C4-2B (cell line): ENCODE measurements at regions not wholly inside any gene's neighbourhood (a gene's known extent, or its start where the extent isn't known, plus 50 kb on each side); places are given as distances from the start of the nearest gene placed in this dataset.
A peak's percentile ranks its signal among the peaks of the same experiment; 100 is the strongest.
"Not testable (repeated sequence)": the region's sequence is repeated elsewhere in the genome, so short reads cannot be mapped to it uniquely, and the experiment has no call there.

Experiments used
- H3K27ac ChIP-seq: fragments of 450-650 bp; 2 replicates; pipeline ENCODE4 v1.5.1; 2017
- ZFX ChIP-seq: fragments of 450-650 bp; IDR thresholded peaks from 2 replicates; pipeline ENCODE4 v1.6.1; 2017
- TF ChIP-seq, protein P1 (sequence below): fragments of 450-650 bp; conservative IDR thresholded peaks from 2 replicates; pipeline ENCODE4 v1.5.1; 2017; ENCODE audit warnings: mild to moderate bottlenecking

DNA sequence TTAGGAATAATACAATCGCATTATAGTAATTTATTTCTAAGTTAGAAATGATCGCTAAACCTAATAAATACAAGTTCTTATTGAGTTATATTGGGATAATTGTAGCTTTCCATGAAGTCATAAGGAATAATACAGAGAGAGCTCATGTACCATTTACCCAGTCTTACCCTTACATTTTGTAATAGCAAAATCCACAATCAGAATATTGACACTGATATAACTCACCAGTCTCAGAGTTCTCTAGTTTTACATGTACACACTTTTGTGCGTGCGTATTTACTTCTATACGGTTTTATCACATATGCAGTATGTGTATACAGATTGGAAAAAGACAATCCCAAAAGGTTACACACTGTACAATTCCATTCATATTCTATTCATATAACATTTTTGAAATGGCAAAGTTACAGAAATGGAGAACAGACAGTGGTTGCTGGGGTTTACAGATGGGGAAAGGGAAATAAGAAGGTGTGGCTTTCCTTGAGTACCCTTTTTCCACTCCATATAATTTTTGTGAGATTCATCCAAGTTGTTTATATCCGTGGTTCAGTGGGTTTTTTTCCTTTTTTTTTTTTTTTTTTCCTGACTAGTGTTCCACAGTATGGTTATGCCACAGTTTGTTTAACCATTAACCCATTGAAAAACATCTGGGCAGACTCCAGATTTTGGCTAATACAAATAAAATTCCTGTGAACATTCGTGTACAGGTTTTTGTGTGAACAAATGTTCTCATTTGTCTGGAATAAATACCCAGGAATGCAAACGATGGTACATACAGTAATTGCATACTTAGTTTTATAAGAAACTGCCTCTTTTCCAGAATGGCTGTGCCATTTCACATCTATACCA lies 117.2 kb downstream of the HNMT start:
- TF ChIP-seq ZFX, result no peak
- TF ChIP-seq, protein P1, sequence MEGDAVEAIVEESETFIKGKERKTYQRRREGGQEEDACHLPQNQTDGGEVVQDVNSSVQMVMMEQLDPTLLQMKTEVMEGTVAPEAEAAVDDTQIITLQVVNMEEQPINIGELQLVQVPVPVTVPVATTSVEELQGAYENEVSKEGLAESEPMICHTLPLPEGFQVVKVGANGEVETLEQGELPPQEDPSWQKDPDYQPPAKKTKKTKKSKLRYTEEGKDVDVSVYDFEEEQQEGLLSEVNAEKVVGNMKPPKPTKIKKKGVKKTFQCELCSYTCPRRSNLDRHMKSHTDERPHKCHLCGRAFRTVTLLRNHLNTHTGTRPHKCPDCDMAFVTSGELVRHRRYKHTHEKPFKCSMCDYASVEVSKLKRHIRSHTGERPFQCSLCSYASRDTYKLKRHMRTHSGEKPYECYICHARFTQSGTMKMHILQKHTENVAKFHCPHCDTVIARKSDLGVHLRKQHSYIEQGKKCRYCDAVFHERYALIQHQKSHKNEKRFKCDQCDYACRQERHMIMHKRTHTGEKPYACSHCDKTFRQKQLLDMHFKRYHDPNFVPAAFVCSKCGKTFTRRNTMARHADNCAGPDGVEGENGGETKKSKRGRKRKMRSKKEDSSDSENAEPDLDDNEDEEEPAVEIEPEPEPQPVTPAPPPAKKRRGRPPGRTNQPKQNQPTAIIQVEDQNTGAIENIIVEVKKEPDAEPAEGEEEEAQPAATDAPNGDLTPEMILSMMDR, result no peak

DNA sequence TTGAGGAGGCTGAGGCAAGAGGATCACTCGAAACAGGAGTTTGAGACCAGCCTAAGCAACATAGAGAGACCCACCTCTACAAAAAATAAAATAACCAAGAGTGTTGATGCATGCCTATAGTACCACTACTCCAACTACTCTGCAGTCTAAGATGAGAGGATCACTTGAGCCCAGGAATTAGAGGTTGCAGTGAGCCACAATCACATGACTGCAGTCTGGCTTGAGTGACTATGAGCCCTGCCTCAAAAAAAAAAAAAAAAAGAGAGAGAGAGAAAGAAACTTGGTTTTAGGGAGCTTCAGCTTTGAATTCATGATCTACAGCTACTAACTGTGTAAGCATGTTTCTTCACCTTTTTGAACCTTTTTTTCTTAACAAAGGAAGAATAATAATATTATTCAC lies 119.9 kb downstream of the HNMT start:
- H3K27ac ChIP-seq, result no peak overlapping the region
- no peak for TF ChIP-seq ZFX
- TF ChIP-seq, protein P1, result no peak

More for the DNA sequence above, 117.2 kb downstream of the HNMT start:
- H3K27ac ChIP-seq, result no peak overlapping the region

DNA sequence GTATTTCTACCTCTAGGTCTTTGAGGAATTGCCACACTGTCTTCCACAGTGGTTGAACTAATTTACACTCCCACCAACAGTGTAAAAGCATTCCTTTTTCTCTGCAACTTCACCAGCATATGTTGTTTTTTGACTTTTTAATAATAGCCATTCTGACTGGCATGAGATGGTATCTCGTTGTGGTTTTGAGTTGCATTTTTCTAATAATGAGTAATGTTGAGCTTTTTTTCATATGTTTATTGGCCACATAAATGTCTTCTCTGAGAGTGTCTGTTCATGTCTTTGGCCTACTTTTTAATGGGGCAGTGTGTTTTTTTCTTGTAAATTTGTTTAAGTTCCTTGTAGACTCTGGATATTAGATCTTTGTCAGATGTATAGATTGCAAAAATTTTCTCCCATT lies 121.2 kb downstream of the HNMT start:
- H3K27ac ChIP-seq, result not testable (repeated sequence)

DNA sequence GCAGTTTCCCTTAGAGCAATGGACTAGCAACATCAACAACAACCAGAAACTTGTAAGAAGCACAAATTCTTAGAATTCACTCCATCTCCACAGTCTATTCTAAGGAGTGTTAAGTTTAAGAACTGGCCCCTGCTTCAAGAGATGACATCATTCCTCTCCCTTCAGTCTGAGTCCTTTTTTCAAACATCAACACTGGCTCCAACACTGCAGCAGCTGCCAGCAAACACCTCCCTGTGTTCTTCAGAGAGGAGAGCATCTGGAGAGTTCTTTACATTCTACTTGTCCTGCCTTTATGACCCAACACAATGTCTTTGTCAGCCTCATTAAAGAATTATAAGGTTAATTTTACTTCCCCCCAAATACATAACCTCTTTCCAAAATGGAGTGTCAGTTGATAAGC lies 122.3 kb downstream of the HNMT start:
- no peak for TF ChIP-seq ZFX
- TF ChIP-seq, protein P1, result no peak
- no peak overlapping the region for H3K27ac ChIP-seq

DNA sequence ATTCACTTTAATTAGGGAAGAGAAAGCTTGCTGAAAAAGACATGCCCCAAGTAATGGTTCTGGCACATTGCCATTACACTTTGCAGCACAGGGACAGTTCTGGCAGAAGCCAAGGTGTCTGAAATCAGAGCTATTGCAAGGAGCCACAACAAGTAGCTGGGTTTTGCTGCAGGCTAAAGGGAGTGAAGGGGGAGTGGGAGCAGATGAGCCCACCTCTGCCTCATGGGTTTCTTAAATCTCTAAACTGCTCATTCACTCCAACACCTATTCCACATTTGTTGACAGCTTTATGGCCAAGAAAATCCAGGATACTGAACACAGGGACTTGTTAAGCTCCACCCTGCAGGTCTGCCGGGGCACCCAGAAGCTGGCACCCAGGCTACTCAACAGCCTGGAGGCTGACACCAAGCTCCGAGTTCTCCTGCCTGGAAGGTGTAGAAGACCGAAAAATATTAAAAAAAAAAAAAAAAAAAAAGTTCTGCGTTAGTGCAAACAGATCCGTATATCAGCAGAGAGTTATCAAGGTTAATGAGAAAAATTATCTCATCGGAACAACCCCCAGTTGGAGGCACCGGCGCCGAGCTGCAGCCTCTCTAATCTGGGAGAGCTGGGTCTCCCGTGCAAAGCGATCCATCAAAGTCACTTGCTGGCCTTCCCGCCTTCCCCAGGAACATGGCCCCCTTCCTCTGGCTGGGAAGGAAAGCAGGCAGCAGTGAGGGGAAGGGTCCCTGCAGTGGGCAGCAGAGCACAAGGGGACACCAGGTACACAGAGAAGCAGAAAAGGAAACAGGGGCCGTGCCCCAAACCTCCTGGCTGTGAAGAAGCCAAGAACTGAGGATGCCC lies 123.7 kb downstream of the HNMT start:
- H3K27ac ChIP-seq, result no peak overlapping the region
- no peak for TF ChIP-seq ZFX

DNA sequence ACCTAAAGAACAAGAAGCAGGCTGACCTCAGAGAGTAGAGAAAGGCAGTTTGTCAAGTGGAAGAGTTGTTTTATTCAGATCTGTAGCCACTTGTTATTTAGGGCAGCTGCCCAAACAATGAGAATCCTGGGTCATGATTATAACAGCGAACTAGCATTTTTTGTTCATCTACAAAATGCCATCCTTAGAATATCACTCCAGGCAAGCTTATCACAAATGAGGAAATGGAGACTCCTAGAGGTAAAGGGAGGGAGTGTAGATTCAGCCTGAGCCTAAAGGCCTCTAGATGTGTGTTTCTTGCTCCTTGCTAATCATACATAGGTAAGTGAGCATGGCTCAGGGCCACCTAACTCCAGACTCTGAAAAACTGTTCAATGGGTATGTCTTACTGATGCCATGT lies 126.1 kb downstream of the HNMT start:
- no peak overlapping the region for H3K27ac ChIP-seq
- no peak for TF ChIP-seq ZFX
- TF ChIP-seq, protein P1, result peak; percentile 73

DNA sequence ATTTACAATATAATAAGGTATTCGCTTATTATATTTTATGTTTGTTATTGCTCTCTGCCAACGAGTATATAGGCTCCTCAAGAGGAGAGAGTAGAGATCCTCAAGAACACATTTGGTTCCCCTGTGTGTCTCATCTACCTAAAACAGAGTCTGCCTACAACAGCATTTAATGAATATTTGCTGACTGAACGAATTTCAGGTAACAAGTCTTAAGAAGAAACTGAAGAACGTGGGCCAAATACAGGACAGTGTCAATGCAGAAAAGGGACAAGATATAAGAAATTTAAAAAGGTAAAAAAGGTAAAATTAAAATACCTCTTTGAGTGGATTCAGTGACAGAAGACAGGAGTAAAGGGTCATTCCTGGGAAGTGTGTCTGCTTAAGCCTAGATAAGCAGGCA lies 129.2 kb downstream of the HNMT start:
- H3K27ac ChIP-seq, result no peak overlapping the region
- TF ChIP-seq, protein P1, result no peak

DNA sequence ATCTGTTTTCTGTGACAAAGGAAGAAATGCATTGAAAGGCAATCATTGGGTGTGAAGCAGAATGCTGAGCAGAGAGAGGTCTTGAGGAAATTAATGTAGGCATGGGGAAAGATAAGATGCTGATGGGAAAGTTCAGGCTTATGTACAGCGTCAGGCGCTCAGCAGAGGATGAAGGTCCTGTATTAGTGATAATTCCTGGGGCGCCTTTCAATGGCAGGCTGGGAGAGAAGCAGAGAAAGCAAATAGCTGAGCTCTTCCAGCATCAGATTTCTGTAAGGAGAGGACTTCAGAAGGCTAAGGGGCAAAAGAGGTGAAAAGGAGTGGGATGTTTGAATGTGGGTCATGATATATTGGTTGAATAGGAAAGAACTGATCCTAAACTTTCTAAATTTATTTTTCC lies 129.8 kb downstream of the HNMT start:
- no peak for TF ChIP-seq ZFX
- TF ChIP-seq, protein P1, result no peak
- H3K27ac ChIP-seq, result no peak overlapping the region
